Caco-2 (cell line): ENCODE measurements at regions not wholly inside any gene's neighbourhood (a gene's known extent, or its start where the extent isn't known, plus 50 kb on each side); places are given as distances from the start of the nearest gene placed in this dataset.

Experiments
- BruUV-seq: library from RNA; stranded (reverse); fragments of 400-500 nt; replicated peaks from 2 replicates; lab custom pipeline; 2021; lab: Mats Ljungman, UMichigan
- CTCF ChIA-PET: fragments of 300-600 bp; sonication (Branson Sonifier 250); formaldehyde crosslinking; loops from one replicate; lab custom pipeline; 2022; ENCODE audit warnings: antibody characterized with exemption; lab: Charles Lee
- POLR2A ChIA-PET: fragments of 300-600 bp; sonication (Branson Sonifier 250); formaldehyde crosslinking; loops from one replicate; lab custom pipeline; 2022; ENCODE audit warnings: antibody characterized with exemption; lab: Charles Lee
- DNase-seq, 2 experiments: peaks; one replicate each; pipeline versions ENCODE4 v3.0.0 to v3.0.0-alpha.2; 2020 to 2022
- H3K27me3 ChIP-seq: replicated peaks from 2 replicates; pipeline ENCODE4 v1.6.0; 2011; ENCODE audit warnings: low read length; ENCODE audit not compliant: control insufficient read depth, insufficient read depth
- H3K36me3 ChIP-seq: 2 replicates; pipeline ENCODE4 v1.5.1; 2011; ENCODE audit warnings: low read length; ENCODE audit not compliant: control insufficient read depth, insufficient read depth
- H3K4me1 ChIP-seq: fragments of 250-450 bp; sonication (Bioruptor Pico); 2 replicates; pipeline ENCODE4 v1.5.1; 2020; ENCODE audit warnings: mild to moderate bottlenecking
- H3K4me3 ChIP-seq: 2 replicates; pipeline ENCODE4 v1.5.1; 2011; ENCODE audit warnings: low read depth, mild to moderate bottlenecking, control low read depth, low read length
- H3K9me3 ChIP-seq: fragments of 250-450 bp; sonication (Bioruptor Pico); 2 replicates; pipeline ENCODE4 v1.5.1; 2020; ENCODE audit warnings: mild to moderate bottlenecking, moderate library complexity
- H3K27ac Mint-ChIP-seq: one replicate; pipeline ENCODE4 v1.8.0; 2022; ENCODE audit warnings: mixed read lengths; ENCODE audit not compliant: unreplicated experiment
- H3K27me3 Mint-ChIP-seq: one replicate; pipeline ENCODE4 v1.8.0; 2022; ENCODE audit warnings: mixed read lengths; ENCODE audit not compliant: insufficient read depth, unreplicated experiment
- H3K36me3 Mint-ChIP-seq: one replicate; pipeline ENCODE4 v1.8.0; 2022; ENCODE audit warnings: mild to moderate bottlenecking, mixed read lengths; ENCODE audit not compliant: insufficient read depth, unreplicated experiment
- H3K4me1 Mint-ChIP-seq: one replicate; pipeline ENCODE4 v1.8.0; 2022; ENCODE audit warnings: low read depth, mixed read lengths; ENCODE audit not compliant: unreplicated experiment
- H3K4me3 Mint-ChIP-seq: one replicate; pipeline ENCODE4 v1.8.0; 2022; ENCODE audit warnings: mild to moderate bottlenecking, moderate library complexity, mixed read lengths; ENCODE audit not compliant: unreplicated experiment
- H3K9me3 Mint-ChIP-seq: one replicate; pipeline ENCODE4 v1.8.0; 2022; ENCODE audit warnings: mixed read lengths; ENCODE audit not compliant: unreplicated experiment
- CTCF ChIP-seq, 2 experiments: fragments of 200-600 bp in 1 of 2; IDR thresholded peaks; 1 replicate in 1 of 2; 2 replicates in 1 of 2; pipeline versions ENCODE4 v1.5.1 to v1.8.0; 2011 to 2022; ENCODE audit warnings: antibody characterized with exemption in 1 of 2, control low read depth in 1 of 2, inconsistent platforms in 1 of 2, low read depth in 1 of 2, low read length in 1 of 2, mild to moderate bottlenecking in 1 of 2, moderate library complexity in 1 of 2; ENCODE audit not compliant: insufficient read depth in 1 of 2, severe bottlenecking in 1 of 2, unreplicated experiment in 1 of 2
- intact Hi-C: fragments of 100-400 bp; cut with micrococcal nuclease; formaldehyde crosslinking; loops from one replicate; pipeline ENCODE4 v1.10.0; 2022; ENCODE audit not compliant: unreplicated experiment

GRCh38 chr21:35478161-35479064, 429.3 kb upstream of the RUNX1 start:
- Mint-ChIP-seq H3K27me3 (peaks cover 3% of the 10 kb centered on the region), H3K27ac (no peak overlapping the region), H3K9me3 (peaks cover 13% of the 10 kb centered on the region), H3K36me3 (no peaks in the 10 kb centered on the region), H3K4me3 (no peak overlapping the region), H3K4me1 (no peaks in the 10 kb centered on the region)
- DNase-seq: no peak
- ChIA-PET POLR2A (no interaction called here), CTCF (no interaction called here)
- intact Hi-C loops: no loop called here
- no peaks in the 10 kb centered on the region for H3K9me3 ChIP-seq
- H3K36me3 ChIP-seq: no peaks in the 10 kb centered on the region
- H3K4me1 ChIP-seq: no peaks in the 10 kb centered on the region
- no peaks in the 10 kb centered on the region for H3K27me3 ChIP-seq
- H3K4me3 ChIP-seq: no peak overlapping the region
- no TSS peak for BruUV-seq
- TF ChIP-seq CTCF (IDR thresholded peaks at IDR 0.05; ENCODE audit: insufficient read depth in 1 of 2, low read depth in 1 of 2, low read length in 1 of 2, severe bottlenecking in 1 of 2, unreplicated experiment in 1 of 2): no peak

DNA sequence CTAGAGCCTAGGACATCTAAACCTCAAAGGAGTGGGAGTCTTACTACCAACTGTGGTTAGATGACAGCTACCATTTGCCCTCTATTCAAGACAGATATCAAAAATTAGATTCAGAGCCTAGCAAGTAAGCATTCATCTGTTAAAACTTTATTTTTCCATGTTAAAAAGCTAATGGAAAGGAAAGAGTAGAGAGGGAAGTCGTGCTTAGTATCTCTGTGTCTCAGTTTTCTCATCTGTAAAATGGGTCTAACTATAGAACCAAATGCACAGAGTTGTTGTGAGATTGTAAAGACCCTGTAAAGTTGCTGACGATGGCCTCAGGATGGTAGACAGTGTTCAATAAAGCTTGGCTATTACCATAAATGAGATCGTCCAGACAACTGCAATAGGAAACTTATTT, 428.5 kb upstream of the RUNX1 start:
- intact Hi-C loops: no loop called here
- no peaks in the 10 kb centered on the region for H3K36me3 Mint-ChIP-seq
- H3K9me3 ChIP-seq: no peaks in the 10 kb centered on the region
- no peaks in the 10 kb centered on the region for H3K4me1 ChIP-seq
- H3K4me3 Mint-ChIP-seq: no peak overlapping the region
- DNase-seq: no peak
- H3K4me1 Mint-ChIP-seq: no peaks in the 10 kb centered on the region
- POLR2A ChIA-PET: no interaction called here
- H3K36me3 ChIP-seq: no peaks in the 10 kb centered on the region
- no peak for TF ChIP-seq CTCF (IDR thresholded peaks at IDR 0.05; ENCODE audit: insufficient read depth in 1 of 2, low read depth in 1 of 2, low read length in 1 of 2, severe bottlenecking in 1 of 2, unreplicated experiment in 1 of 2)
- H3K27me3 Mint-ChIP-seq: peaks cover 3% of the 10 kb centered on the region
- H3K9me3 Mint-ChIP-seq: peaks cover 13% of the 10 kb centered on the region
- H3K27ac Mint-ChIP-seq: no peak overlapping the region
- H3K27me3 ChIP-seq: no peaks in the 10 kb centered on the region
- no peak overlapping the region for H3K4me3 ChIP-seq
- CTCF ChIA-PET: no interaction called here
- no TSS peak for BruUV-seq

DNA sequence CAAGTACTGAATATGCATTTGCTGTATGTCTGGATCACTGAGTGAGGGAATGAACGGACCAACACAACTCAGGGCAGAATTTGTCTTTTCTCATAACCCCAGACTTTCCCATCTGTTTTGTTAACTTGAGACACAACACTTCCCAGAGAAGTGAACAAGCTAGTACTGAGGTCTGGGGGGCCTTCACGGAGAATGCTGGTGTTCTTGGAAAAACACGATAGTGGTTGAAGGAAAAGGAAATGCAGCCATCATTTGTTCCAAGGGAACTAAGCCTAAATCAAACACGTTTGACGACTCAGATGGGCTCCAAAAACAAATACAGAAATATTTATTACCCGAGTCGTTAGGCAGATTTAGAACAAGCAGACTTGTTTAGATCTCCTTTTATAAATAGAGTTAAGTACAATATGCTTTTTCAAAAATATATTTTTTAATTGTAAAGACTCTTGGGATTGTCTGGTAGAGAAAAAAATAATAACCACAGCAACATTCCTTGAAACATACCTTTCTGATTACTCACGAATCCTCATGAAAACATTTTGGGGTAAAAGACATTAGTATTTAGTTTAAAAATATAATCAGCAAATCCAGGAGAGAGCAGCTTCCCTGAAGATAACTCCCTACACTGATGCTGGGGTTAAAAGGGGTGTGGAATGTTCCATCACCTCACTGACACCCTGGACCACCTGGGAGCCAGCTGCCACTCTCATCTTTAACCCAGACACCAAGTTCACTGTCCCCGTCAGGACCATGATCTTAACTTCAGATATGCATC, 427.7 kb upstream of the RUNX1 start:
- H3K36me3 ChIP-seq: no peaks in the 10 kb centered on the region
- peaks cover 4% of the 10 kb centered on the region for H3K4me1 Mint-ChIP-seq
- no peak for DNase-seq
- no peak overlapping the region for H3K4me3 ChIP-seq
- no peaks in the 10 kb centered on the region for H3K27me3 ChIP-seq
- H3K4me3 Mint-ChIP-seq: no peak overlapping the region
- H3K27me3 Mint-ChIP-seq: peaks cover 3% of the 10 kb centered on the region
- ChIA-PET CTCF (no interaction called here), POLR2A (no interaction called here)
- H3K27ac Mint-ChIP-seq: no peak overlapping the region
- no peaks in the 10 kb centered on the region for H3K9me3 ChIP-seq
- TF ChIP-seq CTCF (IDR thresholded peaks at IDR 0.05; ENCODE audit: insufficient read depth in 1 of 2, low read depth in 1 of 2, low read length in 1 of 2, severe bottlenecking in 1 of 2, unreplicated experiment in 1 of 2): no peak
- intact Hi-C loops: no loop called here
- BruUV-seq: no TSS peak
- H3K36me3 Mint-ChIP-seq: no peaks in the 10 kb centered on the region
- H3K4me1 ChIP-seq: no peaks in the 10 kb centered on the region
- H3K9me3 Mint-ChIP-seq: peaks cover 13% of the 10 kb centered on the region
